HepG2 (cell line): ENCODE measurements at regions not wholly inside any gene's neighbourhood (a gene's known extent, or its start where the extent isn't known, plus 50 kb on each side); places are given as distances from the start of the nearest gene placed in this dataset.

Experiments
- ATAC-seq: fragments of 200-7000 bp; cut with Tn5 transposase; 3 replicates; pipeline ENCODE4 v1.9.1; 2020; ENCODE audit warnings: mild to moderate bottlenecking, moderate library complexity
- BruUV-seq: library from RNA; stranded (reverse); fragments of 400-500 nt; replicated peaks from 2 replicates; lab custom pipeline; 2021; lab: Mats Ljungman, UMichigan
- CTCF ChIA-PET: fragments of 300-600 bp; formaldehyde crosslinking; extraction: SDS; loops from one replicate; lab custom pipeline; 2021; ENCODE audit warnings: low total read pairs, inconsistent platforms, low intra/inter-chr PET ratio; lab: Yijun Ruan, JAX
- POLR2A ChIA-PET: fragments of 350-600 bp; sonication (Branson Sonifier 250); formaldehyde crosslinking; loops from one replicate; lab custom pipeline; 2020; ENCODE audit warnings: antibody characterized with exemption, inconsistent platforms; lab: Yijun Ruan, JAX
- DNase-seq: peaks from one replicate; pipeline ENCODE4 v3.0.0-alpha.2; 2015; ENCODE audit warnings: low spot score
- FAIRE-seq: peaks from 3 replicates; lab custom pipeline; 2011; peaks lifted over from hg19 to GRCh38; lab: Jason Lieb, UNC
- H2AFZ ChIP-seq: one replicate; pipeline ENCODE4 v1.6.1; 2011; ENCODE audit warnings: low read length, inconsistent platforms
- H3K27ac ChIP-seq: fragments of 300-600 bp; 3 replicates; pipeline ENCODE4 v1.8.0; 2011; ENCODE audit warnings: mixed run types, mild to moderate bottlenecking, mixed read lengths, low read length, inconsistent platforms; ENCODE audit not compliant: insufficient read depth; ENCODE audit errors: extremely low read length
- H3K27me3 ChIP-seq, 2 experiments: fragments of 200-600 bp in 1 of 2; 2 replicates in 1 of 2; 3 replicates in 1 of 2; pipeline versions ENCODE4 v1.6.0 to v1.8.0; 2011; ENCODE audit warnings: low read length in 2 of 2, mild to moderate bottlenecking in 2 of 2, moderate library complexity in 2 of 2, inconsistent platforms in 1 of 2; ENCODE audit not compliant: insufficient read depth in 2 of 2, control insufficient read depth in 1 of 2
- H3K36me3 ChIP-seq, 2 experiments: fragments of 200-600 bp in 1 of 2; replicated peaks in 1 of 2; 2 replicates in 1 of 2; 3 replicates in 1 of 2; pipeline versions ENCODE4 v1.5.1 to v1.8.0; 2011; ENCODE audit warnings: low read length in 2 of 2, inconsistent platforms in 1 of 2; ENCODE audit not compliant: insufficient read depth in 2 of 2, control insufficient read depth in 1 of 2
- H3K4me1 ChIP-seq: 2 replicates; pipeline ENCODE4 v1.5.1; 2012; ENCODE audit warnings: low read length, inconsistent platforms; ENCODE audit not compliant: insufficient read depth
- H3K4me2 ChIP-seq: 2 replicates; pipeline ENCODE4 v1.6.0; 2011; ENCODE audit warnings: low read depth, low read length, inconsistent platforms
- H3K4me3 ChIP-seq, 3 experiments: fragments of 200-600 bp in 1 of 3; sonication (generic), shearing (Covaris generic) in 1 of 3; replicated peaks in 1 of 3; 2 replicates each; pipeline ENCODE4 v1.5.1; 2011 to 2016; ENCODE audit warnings: low read length in 3 of 3, inconsistent platforms in 2 of 3, low read depth in 2 of 3, mild to moderate bottlenecking in 2 of 3, control low read depth in 1 of 3, mixed read lengths in 1 of 3; ENCODE audit not compliant: insufficient read depth in 1 of 3
- H3K79me2 ChIP-seq: one replicate; pipeline ENCODE4 v1.6.1; 2011; ENCODE audit warnings: low read length, inconsistent platforms; ENCODE audit not compliant: insufficient read depth
- H3K9ac ChIP-seq: 2 replicates; pipeline ENCODE4 v1.6.0; 2011; ENCODE audit warnings: mild to moderate bottlenecking, low read depth, low read length, inconsistent platforms; ENCODE audit not compliant: insufficient read depth
- H3K9me3 ChIP-seq: 2 replicates; pipeline ENCODE4 v1.5.1; 2012; ENCODE audit warnings: mild to moderate bottlenecking, low read length
- H4K20me1 ChIP-seq: 2 replicates; pipeline ENCODE4 v1.6.0; 2011; ENCODE audit warnings: inconsistent platforms, mild to moderate bottlenecking, low read length, moderate library complexity; ENCODE audit not compliant: insufficient read depth
- CHD4 ChIP-seq: fragments of 200-600 bp; sonication (generic); IDR thresholded peaks from 2 replicates; pipeline ENCODE4 v1.7.0; 2017; ENCODE audit warnings: mild to moderate bottlenecking, low read length, borderline replicate concordance
- CTCF ChIP-seq: sonication (generic); formaldehyde crosslinking; IDR thresholded peaks from 2 replicates; pipeline ENCODE4 v1.5.0; 2020; ENCODE audit warnings: mild to moderate bottlenecking, missing genetic modification reagents, moderate library complexity
- HNF1B ChIP-seq: sonication (generic); formaldehyde crosslinking; IDR thresholded peaks from 2 replicates; pipeline ENCODE4 v1.5.1; 2020; ENCODE audit warnings: mild to moderate bottlenecking, moderate library complexity, missing genetic modification reagents
- RXRA ChIP-seq: sonication (generic); formaldehyde crosslinking; IDR thresholded peaks from 2 replicates; pipeline ENCODE4 v1.5.1; 2020; ENCODE audit warnings: missing genetic modification reagents
- TFDP1 ChIP-seq: IDR thresholded peaks from 2 replicates; pipeline ENCODE4 v1.6.1; 2016; ENCODE audit warnings: missing compliant biosample characterization, missing genetic modification reagents, borderline replicate concordance
- ZBTB7A ChIP-seq: sonication (generic); formaldehyde crosslinking; IDR thresholded peaks from 2 replicates; pipeline ENCODE4 v1.8.0; 2022; ENCODE audit warnings: mild to moderate bottlenecking, missing genetic modification reagents
- ZBTB8A ChIP-seq: sonication (generic); formaldehyde crosslinking; IDR thresholded peaks from 2 replicates; pipeline ENCODE4 v1.4.0; 2020; ENCODE audit warnings: mild to moderate bottlenecking, low read depth, missing genetic modification reagents, borderline replicate concordance
- ZFP37 ChIP-seq: sonication (generic); formaldehyde crosslinking; IDR thresholded peaks from 2 replicates; pipeline ENCODE4 v1.4.0; 2020; ENCODE audit warnings: missing genetic modification reagents, borderline replicate concordance
- ZNF484 ChIP-seq: sonication (generic); formaldehyde crosslinking; IDR thresholded peaks from 2 replicates; pipeline ENCODE4 v1.5.1; 2020; ENCODE audit warnings: mild to moderate bottlenecking, low read depth, missing genetic modification reagents, borderline replicate concordance
- WGBS: methylation state at CpG from one replicate; pipeline ENCODE4 v1.1.6; 2017; ENCODE audit warnings: low lambda C conversion rate; 5-methylcytosine and 5-hydroxymethylcytosine counted together
- in situ Hi-C: cut with HindIII; loops from 2 replicates; pipeline ENCODE4 v1.10.0; 2017; ENCODE audit warnings: low pct_unique_long_range_greater_than_20kb; ENCODE audit not compliant: extremely low pct_ligation_motif_present
- intact Hi-C: fragments of 100-400 bp; cut with micrococcal nuclease; formaldehyde crosslinking; loops from one replicate; pipeline ENCODE4 v1.10.0; 2022; ENCODE audit not compliant: unreplicated experiment

- POLR2A ChIA-PET = no interaction called here
- in situ Hi-C loops = no loop called here
Measured at GRCh38 chr7:131795400-131795799, 239.0 kb upstream of the PODXL start.

More at GRCh38 chr7:131795400-131795799, 239.0 kb upstream of the PODXL start:
- 45% methylated on average over 10 of the region's 10 CpGs for whole genome bisulfite sequencing
- no peaks in the 10 kb centered on the region for H3K36me3 ChIP-seq
- CTCF ChIA-PET = no interaction called here
- TF ChIP-seq RXRA (CRISPR knock-in tag) = no peak
- no peak for TF ChIP-seq ZBTB7A (CRISPR knock-in tag)
- TF ChIP-seq CTCF (CRISPR knock-in tag) = no peak
- no peak for TF ChIP-seq HNF1B (CRISPR knock-in tag)
- TF ChIP-seq ZBTB8A (CRISPR knock-in tag) = no peak
- TF ChIP-seq CHD4 = no peak
- no peak for TF ChIP-seq ZNF484 (CRISPR knock-in tag)
- no peak for TF ChIP-seq TFDP1 (CRISPR knock-in tag)
- TF ChIP-seq ZFP37 (CRISPR knock-in tag) = no peak
- no peak overlapping the region for H3K9ac ChIP-seq
- FAIRE-seq = no peak
- no peaks in the 10 kb centered on the region for H3K9me3 ChIP-seq
- BruUV-seq = no TSS peak
- H3K4me2 ChIP-seq = no peak overlapping the region
- H4K20me1 ChIP-seq = no peaks in the 10 kb centered on the region
- H3K4me3 ChIP-seq = no peak overlapping the region
- no peak overlapping the region for H2AFZ ChIP-seq
- H3K79me2 ChIP-seq = no peaks in the 10 kb centered on the region
- ATAC-seq = no peak
- no peak overlapping the region for H3K27ac ChIP-seq
- no peaks in the 10 kb centered on the region for H3K4me1 ChIP-seq
- no peak for DNase-seq
- intact Hi-C loops = no loop called here
- 0 out of 5 replicates have a peak, but pooled peaks cover 0 to 5% of the 10 kb centered on the region in 2 experiments for H3K27me3 ChIP-seq
